ENCODE measurements at regions not wholly inside any gene's neighbourhood (a gene's known extent, or its start where the extent isn't known, plus 50 kb on each side); places are given as distances from the start of the nearest gene placed in this dataset.

DNA sequence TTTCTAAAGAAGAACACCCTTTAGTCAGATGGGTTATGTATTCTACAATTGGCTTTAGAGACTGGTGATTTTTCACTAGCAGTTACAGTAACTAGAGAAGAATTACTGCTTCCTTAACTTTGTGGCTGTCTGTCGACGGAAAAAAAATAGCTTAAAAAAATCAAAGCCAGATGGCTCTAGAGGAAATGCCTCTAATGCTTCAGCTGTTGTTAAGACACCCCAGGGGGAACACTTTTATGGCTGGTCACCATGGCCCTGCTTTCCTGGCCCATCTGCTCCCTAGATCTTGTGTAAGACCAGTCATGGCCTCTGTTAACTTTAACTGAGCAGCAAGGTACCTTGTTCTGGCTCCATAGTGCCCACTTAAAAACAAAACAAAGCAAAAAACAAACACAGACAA, 198.6 kb upstream of the PLSCR5 start:
- Mint-ChIP-seq H3K4me3 (no peak overlapping the region), H3K36me3 (no peaks in the 10 kb centered on the region), H3K4me1 (no peaks in the 10 kb centered on the region), H3K27me3 (no peaks in the 10 kb centered on the region), H3K9me3 (peaks cover 0 to 5% (median under 1%) of the 10 kb centered on the region in 8 donors), H3K27ac (no peak overlapping the region)
- Histone ChIP-seq H3K36me3 (ENCODE audit: insufficient read depth, low read length) (no peaks in the 10 kb centered on the region), H3K4me1 (ENCODE audit: insufficient read depth, low read length) (no peaks in the 10 kb centered on the region), H3K9me3 (ENCODE audit: control insufficient read depth in 1 of 2, low read length in 2 of 2) (no peaks in the 10 kb centered on the region), H3K27me3 (ENCODE audit: insufficient read depth, low read length) (no peaks in the 10 kb centered on the region), H3K4me3 (ENCODE audit: low read length in 2 of 2) (no peak overlapping the region), H3K27ac (ENCODE audit: low read depth, low read length) (no peak overlapping the region)
- DNase-seq: no peak
- ChIA-PET POLR2A (ENCODE audit: partially characterized antibody) (no interaction called here), CTCF (ENCODE audit: partially characterized antibody) (no interaction called here)
- intact Hi-C loops (cut with micrococcal nuclease): no loop called here

- no peaks in the 10 kb centered on the region for H3K4me1 ChIP-seq (ENCODE audit: insufficient read depth, low read length)
- H3K9me3 ChIP-seq (ENCODE audit: control insufficient read depth in 1 of 2, low read length in 2 of 2): no peaks in the 10 kb centered on the region
- no peaks in the 10 kb centered on the region for H3K27me3 ChIP-seq (ENCODE audit: insufficient read depth, low read length)
- no peak for DNase-seq
- Mint-ChIP-seq H3K27me3 (no peaks in the 10 kb centered on the region), H3K36me3 (no peaks in the 10 kb centered on the region), H3K27ac (no peak overlapping the region), H3K4me3 (no peak overlapping the region), H3K9me3 (peaks cover 0 to 5% (median under 1%) of the 10 kb centered on the region in 8 donors), H3K4me1 (no peaks in the 10 kb centered on the region)
- no peaks in the 10 kb centered on the region for H3K36me3 ChIP-seq (ENCODE audit: insufficient read depth, low read length)
- no peak overlapping the region for H3K27ac ChIP-seq (ENCODE audit: low read depth, low read length)
- CTCF ChIA-PET (ENCODE audit: partially characterized antibody): no interaction called here
- no peak overlapping the region for H3K4me3 ChIP-seq (ENCODE audit: low read length in 2 of 2)
- intact Hi-C loops (cut with micrococcal nuclease): no loop called here
- POLR2A ChIA-PET (ENCODE audit: partially characterized antibody): no interaction called here
Observed at GRCh38 chr3:146801492-146801891, 196.3 kb upstream of the PLSCR5 start.

- Histone ChIP-seq H3K9me3 (ENCODE audit: control insufficient read depth in 1 of 2, low read length in 2 of 2) (no peaks in the 10 kb centered on the region), H3K27me3 (ENCODE audit: insufficient read depth, low read length) (no peaks in the 10 kb centered on the region), H3K4me1 (ENCODE audit: insufficient read depth, low read length) (no peaks in the 10 kb centered on the region), H3K4me3 (ENCODE audit: low read length in 2 of 2) (no peak overlapping the region), H3K36me3 (ENCODE audit: insufficient read depth, low read length) (no peaks in the 10 kb centered on the region), H3K27ac (ENCODE audit: low read depth, low read length) (no peak overlapping the region)
- Mint-ChIP-seq H3K9me3 (peaks cover 0 to 5% (median under 1%) of the 10 kb centered on the region in 8 donors), H3K4me3 (no peak overlapping the region), H3K27me3 (no peaks in the 10 kb centered on the region), H3K27ac (no peak overlapping the region), H3K36me3 (no peaks in the 10 kb centered on the region), H3K4me1 (no peaks in the 10 kb centered on the region)
- ChIA-PET CTCF (ENCODE audit: partially characterized antibody) (no interaction called here), POLR2A (ENCODE audit: partially characterized antibody) (no interaction called here)
- no peak for DNase-seq
- intact Hi-C loops (cut with micrococcal nuclease): no loop called here
Observed at GRCh38 chr3:146800484-146800883, 195.3 kb upstream of the PLSCR5 start.

- DNase-seq: no peak
- Mint-ChIP-seq H3K36me3 (no peaks in the 10 kb centered on the region), H3K27me3 (no peaks in the 10 kb centered on the region), H3K27ac (no peak overlapping the region), H3K4me1 (no peaks in the 10 kb centered on the region), H3K4me3 (no peak overlapping the region), H3K9me3 (peaks cover 0 to 7% (median 2%) of the 10 kb centered on the region in 8 donors)
- Histone ChIP-seq H3K27ac (ENCODE audit: low read depth, low read length) (no peak overlapping the region), H3K27me3 (ENCODE audit: insufficient read depth, low read length) (no peaks in the 10 kb centered on the region), H3K4me1 (ENCODE audit: insufficient read depth, low read length) (no peaks in the 10 kb centered on the region), H3K9me3 (ENCODE audit: control insufficient read depth in 1 of 2, low read length in 2 of 2) (no peaks in the 10 kb centered on the region), H3K36me3 (ENCODE audit: insufficient read depth, low read length) (no peaks in the 10 kb centered on the region), H3K4me3 (ENCODE audit: low read length in 2 of 2) (no peak overlapping the region)
- ChIA-PET CTCF (ENCODE audit: partially characterized antibody) (no interaction called here), POLR2A (ENCODE audit: partially characterized antibody) (no interaction called here)
- intact Hi-C loops (cut with micrococcal nuclease): no loop called here
Observed at GRCh38 chr3:146796078-146796477, 190.9 kb upstream of the PLSCR5 start.

- Mint-ChIP-seq H3K4me1 (no peaks in the 10 kb centered on the region), H3K27ac (no peak overlapping the region), H3K4me3 (no peak overlapping the region), H3K9me3 (peaks cover 0 to 4% (median under 1%) of the 10 kb centered on the region in 8 donors), H3K27me3 (no peaks in the 10 kb centered on the region), H3K36me3 (no peaks in the 10 kb centered on the region)
- intact Hi-C loops (cut with micrococcal nuclease): no loop called here
- Histone ChIP-seq H3K27ac (ENCODE audit: low read depth, low read length) (no peak overlapping the region), H3K27me3 (ENCODE audit: insufficient read depth, low read length) (no peaks in the 10 kb centered on the region), H3K36me3 (ENCODE audit: insufficient read depth, low read length) (no peaks in the 10 kb centered on the region), H3K4me3 (ENCODE audit: low read length in 2 of 2) (no peak overlapping the region), H3K9me3 (ENCODE audit: control insufficient read depth in 1 of 2, low read length in 2 of 2) (no peaks in the 10 kb centered on the region), H3K4me1 (ENCODE audit: insufficient read depth, low read length) (no peaks in the 10 kb centered on the region)
- CTCF ChIA-PET (ENCODE audit: partially characterized antibody): no interaction called here
- no peak for DNase-seq
- POLR2A ChIA-PET (ENCODE audit: partially characterized antibody): no interaction called here
Observed at GRCh38 chr3:146783446-146783845, 178.3 kb upstream of the PLSCR5 start.

GRCh38 chr3:146781606-146782005, 176.5 kb upstream of the PLSCR5 start:
- DNase-seq: no peak
- Mint-ChIP-seq H3K4me3 (no peak overlapping the region), H3K36me3 (no peaks in the 10 kb centered on the region), H3K9me3 (peaks cover 0 to 7% (median under 1%) of the 10 kb centered on the region in 8 donors), H3K27me3 (no peaks in the 10 kb centered on the region), H3K4me1 (no peaks in the 10 kb centered on the region), H3K27ac (no peak overlapping the region)
- ChIA-PET CTCF (ENCODE audit: partially characterized antibody) (no interaction called here), POLR2A (ENCODE audit: partially characterized antibody) (no interaction called here)
- Histone ChIP-seq H3K4me3 (ENCODE audit: low read length in 2 of 2) (no peak overlapping the region), H3K4me1 (ENCODE audit: insufficient read depth, low read length) (no peaks in the 10 kb centered on the region), H3K36me3 (ENCODE audit: insufficient read depth, low read length) (no peaks in the 10 kb centered on the region), H3K27ac (ENCODE audit: low read depth, low read length) (no peak overlapping the region), H3K9me3 (ENCODE audit: control insufficient read depth in 1 of 2, low read length in 2 of 2) (no peaks in the 10 kb centered on the region), H3K27me3 (ENCODE audit: insufficient read depth, low read length) (no peaks in the 10 kb centered on the region)
- intact Hi-C loops (cut with micrococcal nuclease): no loop called here

DNA sequence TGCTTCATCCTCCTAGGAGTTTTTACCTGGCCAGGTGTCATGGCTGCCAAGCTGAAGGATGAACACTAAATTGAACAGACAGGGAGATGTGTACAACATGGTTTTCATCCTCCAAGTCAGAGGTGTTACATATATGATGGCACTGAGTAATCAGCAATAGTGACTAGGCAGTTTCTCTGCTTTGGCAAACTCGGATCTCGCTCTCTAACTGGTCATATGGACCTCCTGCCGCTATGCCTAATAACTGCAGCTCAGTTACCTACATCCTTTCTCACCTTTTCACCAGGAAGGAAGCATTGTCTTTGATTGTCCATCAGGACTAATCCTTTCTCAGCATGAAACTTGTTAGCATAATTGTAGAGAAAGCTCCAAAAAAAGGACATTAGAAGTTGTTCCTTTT, 175.9 kb upstream of the PLSCR5 start:
- H3K9me3 Mint-ChIP-seq: peaks cover 0 to 7% (median under 1%) of the 10 kb centered on the region in 8 donors
- Histone ChIP-seq H3K36me3 (ENCODE audit: insufficient read depth, low read length) (no peaks in the 10 kb centered on the region), H3K4me1 (ENCODE audit: insufficient read depth, low read length) (no peaks in the 10 kb centered on the region), H3K4me3 (ENCODE audit: low read length in 2 of 2) (no peak overlapping the region), H3K9me3 (ENCODE audit: control insufficient read depth in 1 of 2, low read length in 2 of 2) (no peaks in the 10 kb centered on the region), H3K27me3 (ENCODE audit: insufficient read depth, low read length) (no peaks in the 10 kb centered on the region), H3K27ac (ENCODE audit: low read depth, low read length) (no peak overlapping the region)
- H3K4me1 Mint-ChIP-seq: no peaks in the 10 kb centered on the region
- POLR2A ChIA-PET (ENCODE audit: partially characterized antibody): no interaction called here
- H3K36me3 Mint-ChIP-seq: no peaks in the 10 kb centered on the region
- CTCF ChIA-PET (ENCODE audit: partially characterized antibody): no interaction called here
- H3K27ac Mint-ChIP-seq: no peak overlapping the region
- intact Hi-C loops (cut with micrococcal nuclease): no loop called here
- no peak for DNase-seq
- H3K27me3 Mint-ChIP-seq: no peaks in the 10 kb centered on the region
- no peak overlapping the region for H3K4me3 Mint-ChIP-seq

- no peaks in the 10 kb centered on the region for H3K9me3 ChIP-seq (ENCODE audit: control insufficient read depth in 1 of 2, low read length in 2 of 2)
- no peak overlapping the region for H3K4me3 Mint-ChIP-seq
- H3K36me3 ChIP-seq (ENCODE audit: insufficient read depth, low read length): no peaks in the 10 kb centered on the region
- no peak overlapping the region for H3K27ac Mint-ChIP-seq
- ChIA-PET POLR2A (ENCODE audit: partially characterized antibody) (no interaction called here), CTCF (ENCODE audit: partially characterized antibody) (no interaction called here)
- no peak for DNase-seq
- no peaks in the 10 kb centered on the region for H3K36me3 Mint-ChIP-seq
- H3K4me1 Mint-ChIP-seq: no peaks in the 10 kb centered on the region
- no peak overlapping the region for H3K27ac ChIP-seq (ENCODE audit: low read depth, low read length)
- no peaks in the 10 kb centered on the region for H3K4me1 ChIP-seq (ENCODE audit: insufficient read depth, low read length)
- no peaks in the 10 kb centered on the region for H3K27me3 Mint-ChIP-seq
- H3K9me3 Mint-ChIP-seq: peaks cover 0 to 7% (median under 1%) of the 10 kb centered on the region in 8 donors
- intact Hi-C loops (cut with micrococcal nuclease): no loop called here
- no peak overlapping the region for H3K4me3 ChIP-seq (ENCODE audit: low read length in 2 of 2)
- no peaks in the 10 kb centered on the region for H3K27me3 ChIP-seq (ENCODE audit: insufficient read depth, low read length)
Observed at GRCh38 chr3:146780251-146780650, 175.1 kb upstream of the PLSCR5 start.

All from CD4-positive, alpha-beta memory T cell (primary cell).